GM10266 (cell line): ENCODE measurements at regions not wholly inside any gene's neighbourhood (a gene's known extent, or its start where the extent isn't known, plus 50 kb on each side); places are given as distances from the start of the nearest gene placed in this dataset.
A peak's percentile ranks its signal among the peaks of the same experiment; 100 is the strongest.

Experiments
- DNase-seq: peaks from one replicate; pipeline ENCODE4 v3.0.0; 2012; ENCODE audit errors: extremely low spot score
- CTCF ChIP-seq: IDR thresholded peaks from 2 replicates; pipeline ENCODE4 v1.5.1; 2012; ENCODE audit warnings: mild to moderate bottlenecking, low read depth; ENCODE audit not compliant: control insufficient read depth, insufficient read depth; ENCODE audit errors: missing control alignments

- no peak for DNase-seq
- TF ChIP-seq CTCF, result no peak
Measured at GRCh38 chr4:80128941-80129340, 55.9 kb upstream of the ANTXR2 start.

GRCh38 chr4:80127870-80128419 lies 54.9 kb upstream of the ANTXR2 start:
- no peak for TF ChIP-seq CTCF
- DNase-seq, result no peak

GRCh38 chr4:80126435-80126834 lies 53.4 kb upstream of the ANTXR2 start:
- no peak for TF ChIP-seq CTCF
- DNase-seq, result no peak

- no peak for DNase-seq
- TF ChIP-seq CTCF, result peak; percentile 36
Measured at GRCh38 chr4:80125252-80126177, 52.5 kb upstream of the ANTXR2 start.

GRCh38 chr4:80124246-80125211 lies 51.5 kb upstream of the ANTXR2 start:
- TF ChIP-seq CTCF, result no peak
- no peak for DNase-seq
